ENCODE measurements at regions not wholly inside any gene's neighbourhood (a gene's known extent, or its start where the extent isn't known, plus 50 kb on each side); places are given as distances from the start of the nearest gene placed in this dataset.
"Not testable (repeated sequence)": the region's sequence is repeated elsewhere in the genome, so short reads cannot be mapped to it uniquely, and the experiment has no call there.

- TF ChIP-seq CTCF (IDR thresholded peaks at IDR 0.05; ENCODE audit: insufficient read depth, low read length) = no peak
- DNase-seq (ENCODE audit: low read depth) = no peak
- H3K4me3 ChIP-seq (ENCODE audit: low read depth, low read length) = no peak overlapping the region
Measured at GRCh38 chr2:43004879-43005244, 212.5 kb upstream of the HAAO start.

GRCh38 chr2:43004126-43004865, 211.9 kb upstream of the HAAO start:
- not testable (repeated sequence) for H3K4me3 ChIP-seq (ENCODE audit: low read depth, low read length)

GRCh38 chr2:43003702-43004101, 211.3 kb upstream of the HAAO start:
- no peak for TF ChIP-seq CTCF (IDR thresholded peaks at IDR 0.05; ENCODE audit: insufficient read depth, low read length)
- no peak overlapping the region for H3K4me3 ChIP-seq (ENCODE audit: low read depth, low read length)
- no peak for DNase-seq (ENCODE audit: low read depth)

More at GRCh38 chr2:43004126-43004865, 211.9 kb upstream of the HAAO start:
- not testable (repeated sequence) for DNase-seq (ENCODE audit: low read depth)

- no peak for TF ChIP-seq CTCF (IDR thresholded peaks at IDR 0.05; ENCODE audit: insufficient read depth, low read length)
- H3K4me3 ChIP-seq (ENCODE audit: low read depth, low read length) = no peak overlapping the region
- no peak for DNase-seq (ENCODE audit: low read depth)
Measured at GRCh38 chr2:43001787-43002468, 209.5 kb upstream of the HAAO start.

GRCh38 chr2:43001055-43001378, 208.6 kb upstream of the HAAO start:
- DNase-seq (ENCODE audit: low read depth) = no peak
- no peak overlapping the region for H3K4me3 ChIP-seq (ENCODE audit: low read depth, low read length)
- no peak for TF ChIP-seq CTCF (IDR thresholded peaks at IDR 0.05; ENCODE audit: insufficient read depth, low read length)

- no peak for DNase-seq (ENCODE audit: low read depth)
- no peak overlapping the region for H3K4me3 ChIP-seq (ENCODE audit: low read depth, low read length)
- no peak for TF ChIP-seq CTCF (IDR thresholded peaks at IDR 0.05; ENCODE audit: insufficient read depth, low read length)
Measured at GRCh38 chr2:43000242-43001054, 208.1 kb upstream of the HAAO start.

GRCh38 chr2:42999856-43000241, 207.5 kb upstream of the HAAO start:
- H3K4me3 ChIP-seq (ENCODE audit: low read depth, low read length) = no peak overlapping the region
- no peak for TF ChIP-seq CTCF (IDR thresholded peaks at IDR 0.05; ENCODE audit: insufficient read depth, low read length)
- DNase-seq (ENCODE audit: low read depth) = no peak

Measured in fibroblast of the aortic adventitia (primary cell).